Peyer's patch (tissue), 4 donors: ENCODE measurements at regions not wholly inside any gene's neighbourhood (a gene's known extent, or its start where the extent isn't known, plus 50 kb on each side); places are given as distances from the start of the nearest gene placed in this dataset.

Experiments used
- POLR2A ChIP-seq, 2 donors: fragments of 450-650 bp; IDR thresholded peaks; one replicate each; pipeline ENCODE4 v1.5.1; 2017; ENCODE audit warnings: antibody characterized with exemption in 2 of 2, mild to moderate bottlenecking in 2 of 2, moderate library complexity in 2 of 2
- TF ChIP-seq, protein P1 (sequence below), 6 experiments: fragments of 450-650 bp in 4 of 6; fragments of 200-600 bp in 2 of 6; sonication (generic) in 1 of 6; IDR thresholded peaks; one replicate each; pipeline ENCODE4 v1.5.1; 2017 to 2019; ENCODE audit warnings: antibody characterized with exemption in 6 of 6, mild to moderate bottlenecking in 3 of 6, moderate library complexity in 1 of 6

DNA sequence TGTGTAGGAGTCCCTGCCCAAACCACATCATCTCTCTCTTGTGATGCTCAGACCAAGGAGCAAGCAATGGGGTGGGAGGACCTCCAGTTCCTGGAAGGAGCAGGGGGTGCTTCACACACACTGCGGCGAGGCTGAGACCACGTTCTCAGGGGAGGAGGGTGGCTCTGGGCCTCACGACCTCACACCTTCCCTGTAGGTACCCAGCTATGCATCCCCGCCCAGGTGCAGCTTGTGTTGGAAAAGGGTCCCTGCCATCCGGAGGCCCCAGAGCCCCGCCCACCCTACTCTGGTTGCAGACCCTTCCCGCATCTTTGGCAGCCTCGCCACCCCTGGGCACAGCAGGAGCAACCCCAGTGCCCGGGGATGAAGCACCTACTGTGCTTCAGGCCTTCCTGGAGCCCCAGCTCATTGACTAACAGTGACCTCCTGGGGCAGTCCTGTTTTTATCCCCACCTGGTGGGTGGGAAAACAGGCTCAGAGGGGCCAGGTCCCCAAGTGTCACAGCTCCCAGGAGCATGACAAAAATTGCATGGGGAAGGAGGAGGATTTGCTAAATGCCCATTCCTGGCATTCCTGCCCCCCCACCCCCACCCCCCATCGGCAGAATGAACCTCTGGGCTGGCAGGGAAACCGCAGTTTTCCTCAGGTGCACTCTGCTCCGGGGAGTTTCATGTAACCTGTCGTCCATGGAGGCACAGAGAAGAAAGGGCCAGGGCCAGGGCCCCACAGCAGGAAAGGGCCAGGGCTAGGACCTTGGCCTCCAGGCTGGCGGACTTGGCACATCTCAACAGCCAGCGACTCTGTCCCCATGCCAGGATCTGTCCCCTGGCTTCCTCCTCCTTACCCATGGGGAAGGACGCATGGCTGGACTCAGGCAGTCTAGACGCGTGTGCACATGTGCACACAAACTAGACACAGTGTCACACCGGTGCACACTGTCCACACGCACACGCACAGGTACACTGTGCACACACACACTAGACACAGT, 81.0 kb downstream of the IGLL1 start:
- TF ChIP-seq, protein P1, sequence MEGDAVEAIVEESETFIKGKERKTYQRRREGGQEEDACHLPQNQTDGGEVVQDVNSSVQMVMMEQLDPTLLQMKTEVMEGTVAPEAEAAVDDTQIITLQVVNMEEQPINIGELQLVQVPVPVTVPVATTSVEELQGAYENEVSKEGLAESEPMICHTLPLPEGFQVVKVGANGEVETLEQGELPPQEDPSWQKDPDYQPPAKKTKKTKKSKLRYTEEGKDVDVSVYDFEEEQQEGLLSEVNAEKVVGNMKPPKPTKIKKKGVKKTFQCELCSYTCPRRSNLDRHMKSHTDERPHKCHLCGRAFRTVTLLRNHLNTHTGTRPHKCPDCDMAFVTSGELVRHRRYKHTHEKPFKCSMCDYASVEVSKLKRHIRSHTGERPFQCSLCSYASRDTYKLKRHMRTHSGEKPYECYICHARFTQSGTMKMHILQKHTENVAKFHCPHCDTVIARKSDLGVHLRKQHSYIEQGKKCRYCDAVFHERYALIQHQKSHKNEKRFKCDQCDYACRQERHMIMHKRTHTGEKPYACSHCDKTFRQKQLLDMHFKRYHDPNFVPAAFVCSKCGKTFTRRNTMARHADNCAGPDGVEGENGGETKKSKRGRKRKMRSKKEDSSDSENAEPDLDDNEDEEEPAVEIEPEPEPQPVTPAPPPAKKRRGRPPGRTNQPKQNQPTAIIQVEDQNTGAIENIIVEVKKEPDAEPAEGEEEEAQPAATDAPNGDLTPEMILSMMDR (IDR thresholded peaks at IDR 0.05): no peak
- no peak for TF ChIP-seq POLR2A (IDR thresholded peaks at IDR 0.05)
